AG09309 (cell line): ENCODE measurements at regions not wholly inside any gene's neighbourhood (a gene's known extent, or its start where the extent isn't known, plus 50 kb on each side); places are given as distances from the start of the nearest gene placed in this dataset.
A peak's percentile ranks its signal among the peaks of the same experiment; 100 is the strongest.

Source experiments
- DNase-seq: peaks from one replicate; pipeline ENCODE4 v3.0.0-alpha.2; 2010; ENCODE audit warnings: low read depth
- H3K4me3 ChIP-seq: 2 replicates; pipeline ENCODE4 v1.5.1; 2011; ENCODE audit warnings: mild to moderate bottlenecking, low read depth, low read length, moderate library complexity; ENCODE audit not compliant: control insufficient read depth
- CTCF ChIP-seq: IDR thresholded peaks from 2 replicates; pipeline ENCODE4 v1.5.1; 2011; ENCODE audit warnings: mild to moderate bottlenecking, low read depth, low read length, inconsistent platforms; ENCODE audit not compliant: insufficient read depth, control insufficient read depth; ENCODE audit errors: missing control alignments

- no peak for TF ChIP-seq CTCF
- no peak for DNase-seq
- H3K4me3 ChIP-seq, result no peak overlapping the region
Observed at GRCh38 chr13:20334309-20334708, 102.2 kb upstream of the GJB6 start.

GRCh38 chr13:20332361-20333096 is 100.4 kb upstream of the GJB6 start:
- peak; percentile 21 for DNase-seq
- no peak for TF ChIP-seq CTCF
- H3K4me3 ChIP-seq, result no peak overlapping the region

- DNase-seq, result no peak
- TF ChIP-seq CTCF, result no peak
- H3K4me3 ChIP-seq, result no peak overlapping the region
Observed at GRCh38 chr13:20331949-20332348, 99.8 kb upstream of the GJB6 start.

GRCh38 chr13:20331419-20331818 is 99.3 kb upstream of the GJB6 start:
- no peak for DNase-seq
- TF ChIP-seq CTCF, result no peak
- no peak overlapping the region for H3K4me3 ChIP-seq

GRCh38 chr13:20326809-20327208 is 94.7 kb upstream of the GJB6 start:
- no peak for DNase-seq
- no peak overlapping the region for H3K4me3 ChIP-seq
- TF ChIP-seq CTCF, result no peak

- no peak for DNase-seq
- H3K4me3 ChIP-seq, result no peak overlapping the region
- TF ChIP-seq CTCF, result no peak
Observed at GRCh38 chr13:20326276-20326675, 94.2 kb upstream of the GJB6 start.
